ENCODE measurements at regions not wholly inside any gene's neighbourhood (a gene's known extent, or its start where the extent isn't known, plus 50 kb on each side); places are given as distances from the start of the nearest gene placed in this dataset.

DNA sequence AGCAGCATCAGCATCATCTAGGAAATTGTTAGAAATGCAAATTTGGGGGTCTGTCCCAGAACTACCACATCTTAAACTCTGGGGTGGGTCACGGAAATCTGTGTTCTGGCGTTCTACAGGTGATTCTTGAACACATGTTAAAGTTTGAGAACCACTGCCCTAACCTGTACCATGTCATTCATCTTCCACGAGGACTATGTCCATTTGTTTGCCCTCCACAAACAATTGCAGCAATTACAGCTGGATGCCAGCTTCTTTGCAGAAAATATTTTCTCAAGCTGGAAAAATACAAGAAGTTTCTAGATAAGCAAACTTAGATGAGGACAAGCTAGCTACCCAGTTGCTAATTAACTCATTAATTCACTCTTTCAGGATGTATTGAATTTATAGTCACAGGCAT is 54.1 kb downstream of the MAFB start:
- TF ChIP-seq, protein P1, sequence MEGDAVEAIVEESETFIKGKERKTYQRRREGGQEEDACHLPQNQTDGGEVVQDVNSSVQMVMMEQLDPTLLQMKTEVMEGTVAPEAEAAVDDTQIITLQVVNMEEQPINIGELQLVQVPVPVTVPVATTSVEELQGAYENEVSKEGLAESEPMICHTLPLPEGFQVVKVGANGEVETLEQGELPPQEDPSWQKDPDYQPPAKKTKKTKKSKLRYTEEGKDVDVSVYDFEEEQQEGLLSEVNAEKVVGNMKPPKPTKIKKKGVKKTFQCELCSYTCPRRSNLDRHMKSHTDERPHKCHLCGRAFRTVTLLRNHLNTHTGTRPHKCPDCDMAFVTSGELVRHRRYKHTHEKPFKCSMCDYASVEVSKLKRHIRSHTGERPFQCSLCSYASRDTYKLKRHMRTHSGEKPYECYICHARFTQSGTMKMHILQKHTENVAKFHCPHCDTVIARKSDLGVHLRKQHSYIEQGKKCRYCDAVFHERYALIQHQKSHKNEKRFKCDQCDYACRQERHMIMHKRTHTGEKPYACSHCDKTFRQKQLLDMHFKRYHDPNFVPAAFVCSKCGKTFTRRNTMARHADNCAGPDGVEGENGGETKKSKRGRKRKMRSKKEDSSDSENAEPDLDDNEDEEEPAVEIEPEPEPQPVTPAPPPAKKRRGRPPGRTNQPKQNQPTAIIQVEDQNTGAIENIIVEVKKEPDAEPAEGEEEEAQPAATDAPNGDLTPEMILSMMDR (IDR thresholded peaks at IDR 0.05; ENCODE audit: insufficient read depth, low read length, poor library complexity, severe bottlenecking), result no peak
- no peak for DNase-seq (ENCODE audit: low read depth)
- no peaks in the 10 kb centered on the region for H3K27me3 ChIP-seq (ENCODE audit: control insufficient read depth, insufficient read depth, low read length)
- no peaks in the 10 kb centered on the region for H3K36me3 ChIP-seq (ENCODE audit: control insufficient read depth, insufficient read depth, low read length)
- no peak overlapping the region for H3K4me3 ChIP-seq (ENCODE audit: low read depth, low read length)

DNA sequence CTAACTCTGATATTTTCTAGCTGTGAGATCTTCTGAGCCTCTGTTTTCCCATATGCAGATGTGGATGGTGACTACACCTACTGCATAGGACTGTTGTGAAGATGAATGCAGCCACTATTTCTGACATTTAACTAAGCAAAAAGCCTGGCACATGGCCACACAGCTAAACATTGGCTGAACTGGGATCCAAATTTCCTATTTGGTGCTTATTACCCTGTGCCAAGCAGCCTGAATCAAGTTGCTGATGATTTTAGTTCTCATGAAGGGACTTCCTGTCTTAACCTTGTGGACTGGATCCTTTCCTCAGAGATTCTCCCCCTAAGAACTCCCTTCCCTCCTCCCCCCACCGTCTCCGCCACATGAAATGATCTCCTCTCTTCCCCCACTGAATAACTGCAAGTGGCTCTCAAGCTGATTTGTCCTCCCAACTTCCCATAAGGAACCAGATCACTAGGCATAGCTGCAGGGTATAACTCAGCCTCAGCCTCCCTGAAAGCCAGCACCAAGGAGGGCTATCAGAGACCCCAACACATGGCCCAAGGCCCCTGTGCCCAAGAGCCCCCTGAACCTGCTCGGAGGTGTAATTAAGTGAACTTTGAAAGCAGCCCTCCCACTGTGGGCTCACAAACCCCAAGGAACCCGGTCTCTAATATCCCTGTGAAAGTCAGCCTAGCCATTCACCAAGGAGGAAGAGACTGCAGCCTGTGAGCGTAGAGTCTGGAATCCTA is 55.7 kb downstream of the MAFB start:
- DNase-seq (ENCODE audit: low read depth), result no peak
- no peaks in the 10 kb centered on the region for H3K27me3 ChIP-seq (ENCODE audit: control insufficient read depth, insufficient read depth, low read length)
- H3K36me3 ChIP-seq (ENCODE audit: control insufficient read depth, insufficient read depth, low read length), result no peaks in the 10 kb centered on the region
- TF ChIP-seq, protein P1 (IDR thresholded peaks at IDR 0.05; ENCODE audit: insufficient read depth, low read length, poor library complexity, severe bottlenecking), result no peak
- H3K4me3 ChIP-seq (ENCODE audit: low read depth, low read length), result no peak overlapping the region

DNA sequence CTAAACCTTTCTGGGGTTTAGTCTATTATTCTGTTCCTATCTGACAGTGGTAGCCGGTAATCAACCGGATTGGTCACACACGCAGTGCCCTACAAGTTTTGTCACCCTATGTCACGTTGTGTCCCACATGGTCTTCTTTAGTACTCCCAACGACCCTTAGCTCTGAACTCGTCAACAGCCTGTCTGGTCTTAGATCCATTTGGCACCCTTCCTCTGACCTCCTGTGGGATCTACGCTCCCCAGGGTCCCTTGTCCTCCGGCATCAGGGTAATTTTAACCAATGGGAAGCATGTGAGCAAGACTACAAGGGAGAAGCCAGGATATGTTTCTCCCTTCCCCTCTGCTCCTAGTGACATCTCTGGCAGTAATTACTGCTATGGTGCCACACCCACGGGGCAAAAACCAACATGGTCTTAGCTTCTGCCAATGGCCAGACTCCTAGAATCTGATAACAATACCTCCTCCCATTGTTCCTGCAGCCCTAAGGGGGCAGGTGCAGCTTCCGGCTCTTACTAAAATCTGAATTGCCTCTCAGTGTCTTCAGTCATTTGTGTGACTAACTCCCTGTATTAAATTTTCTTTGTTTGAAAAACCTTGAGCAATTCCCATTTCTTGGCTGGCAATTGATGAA is 56.6 kb downstream of the MAFB start:
- Histone ChIP-seq H3K36me3 (ENCODE audit: control insufficient read depth, insufficient read depth, low read length) (no peaks in the 10 kb centered on the region), H3K4me3 (ENCODE audit: low read depth, low read length) (no peak overlapping the region), H3K27me3 (ENCODE audit: control insufficient read depth, insufficient read depth, low read length) (no peaks in the 10 kb centered on the region)
- TF ChIP-seq, protein P1 (IDR thresholded peaks at IDR 0.05; ENCODE audit: insufficient read depth, low read length, poor library complexity, severe bottlenecking), result no peak
- no peak for DNase-seq (ENCODE audit: low read depth)

DNA sequence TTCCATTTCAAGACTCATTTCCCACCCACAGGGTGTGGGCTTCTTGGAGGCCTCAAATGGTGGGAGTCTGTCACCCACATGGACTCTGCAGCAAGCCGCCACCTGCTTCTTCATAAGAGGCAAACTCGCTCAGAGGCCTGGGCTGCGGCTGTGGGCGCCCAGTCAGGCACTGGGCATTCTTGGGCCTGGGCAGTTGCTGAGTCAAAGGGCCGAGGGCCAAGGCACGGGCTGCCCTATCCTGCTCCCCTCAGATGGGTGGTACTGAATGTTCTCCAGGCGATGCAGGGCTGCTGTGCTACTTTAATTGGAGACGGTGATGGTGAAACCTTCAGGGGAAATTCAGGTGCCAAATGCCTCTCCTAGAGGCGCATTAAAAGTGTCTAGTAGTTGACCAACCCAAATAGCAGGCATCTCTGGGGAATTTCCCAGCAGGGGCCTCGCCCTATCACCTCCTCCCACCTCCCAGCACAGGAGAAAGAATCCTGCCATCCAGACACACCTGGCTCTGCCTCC is 57.9 kb downstream of the MAFB start:
- TF ChIP-seq, protein P1 (IDR thresholded peaks at IDR 0.05; ENCODE audit: insufficient read depth, low read length, poor library complexity, severe bottlenecking), result no peak
- no peaks in the 10 kb centered on the region for H3K36me3 ChIP-seq (ENCODE audit: control insufficient read depth, insufficient read depth, low read length)
- H3K27me3 ChIP-seq (ENCODE audit: control insufficient read depth, insufficient read depth, low read length), result no peaks in the 10 kb centered on the region
- H3K4me3 ChIP-seq (ENCODE audit: low read depth, low read length), result no peak overlapping the region
- DNase-seq (ENCODE audit: low read depth), result no peak

DNA sequence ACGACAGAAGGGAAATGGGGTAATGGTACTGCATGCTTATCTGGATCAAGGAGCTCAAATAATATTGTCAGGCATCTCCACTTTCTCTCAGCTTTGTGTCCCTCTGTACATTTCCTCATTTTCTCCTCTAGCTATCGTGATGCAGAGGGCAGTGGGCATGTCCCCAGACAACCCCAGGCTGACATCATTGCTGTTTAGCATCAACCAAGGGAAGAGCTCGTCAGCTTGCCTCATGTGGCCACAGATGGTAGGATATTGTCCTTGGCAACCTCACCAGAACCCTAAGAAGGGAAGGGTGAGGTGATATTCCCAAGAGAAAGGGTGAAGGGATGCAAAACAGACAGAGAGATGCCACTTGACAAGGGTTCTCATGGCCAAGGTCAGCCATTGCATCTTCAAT is 58.3 kb downstream of the MAFB start:
- no peaks in the 10 kb centered on the region for H3K36me3 ChIP-seq (ENCODE audit: control insufficient read depth, insufficient read depth, low read length)
- H3K27me3 ChIP-seq (ENCODE audit: control insufficient read depth, insufficient read depth, low read length), result no peaks in the 10 kb centered on the region
- H3K4me3 ChIP-seq (ENCODE audit: low read depth, low read length), result no peak overlapping the region
- DNase-seq (ENCODE audit: low read depth), result no peak
- TF ChIP-seq, protein P1 (IDR thresholded peaks at IDR 0.05; ENCODE audit: insufficient read depth, low read length, poor library complexity, severe bottlenecking), result no peak

Measured in kidney epithelial cell (primary cell).